HCT116 (cell line): ENCODE measurements at regions not wholly inside any gene's neighbourhood (a gene's known extent, or its start where the extent isn't known, plus 50 kb on each side); places are given as distances from the start of the nearest gene placed in this dataset.

Source experiments
- ATF3 ChIP-seq: IDR thresholded peaks from 2 replicates; pipeline ENCODE4 v1.6.1; 2012
- CTCF ChIP-seq, 3 experiments: fragments of 200-600 bp in 1 of 3; sonication (generic) in 1 of 3; IDR thresholded peaks in 2 of 3; conservative IDR thresholded peaks in 1 of 3; 2 replicates each; pipeline ENCODE4 v1.5.1; 2012 to 2017; ENCODE audit warnings: low read depth in 2 of 3, low read length in 2 of 3, antibody characterized with exemption in 1 of 3, borderline replicate concordance in 1 of 3, control low read depth in 1 of 3, mild to moderate bottlenecking in 1 of 3, mixed read lengths in 1 of 3, mixed run types in 1 of 3, moderate library complexity in 1 of 3; ENCODE audit not compliant: insufficient read depth in 1 of 3
- EGR1 ChIP-seq: IDR thresholded peaks from 2 replicates; pipeline ENCODE4 v1.6.1; 2012; ENCODE audit warnings: low read depth
- FOSL1 ChIP-seq: IDR thresholded peaks from 2 replicates; pipeline ENCODE4 v1.6.1; 2012; ENCODE audit warnings: low read depth
- JUND ChIP-seq: IDR thresholded peaks from 2 replicates; pipeline ENCODE4 v1.6.1; 2012
- REST ChIP-seq: IDR thresholded peaks from 2 replicates; pipeline ENCODE4 v1.6.1; 2012; ENCODE audit warnings: low read depth
- SIN3A ChIP-seq: IDR thresholded peaks from 2 replicates; pipeline ENCODE4 v1.6.1; 2012; ENCODE audit warnings: low read depth
- ZNF274 ChIP-seq: fragments of 200-500 bp; sonication (Bioruptor generic); IDR thresholded peaks from 2 replicates; pipeline ENCODE4 v1.6.1; 2014; ENCODE audit warnings: mild to moderate bottlenecking, low read depth, low read length, inconsistent platforms

- TF ChIP-seq REST (no peak), ZNF274 (no peak), FOSL1 (peak; percentile 87), JUND (peak; percentile 92), SIN3A (peak; percentile 69), ATF3 (no peak), CTCF (IDR thresholded peaks at IDR 0.05 in 2 of 3, conservative IDR thresholded peaks at IDR 0.05 in 1 of 3; ENCODE audit: borderline replicate concordance in 1 of 3, insufficient read depth in 1 of 3, low read depth in 2 of 3, low read length in 2 of 3) (peak in 1 of 3 experiments; percentile 6; a peak in 1 of 6 replicates), EGR1 (no peak)
Observed at GRCh38 chr14:53613404-53614253, 343.0 kb downstream of the BMP4 start (continued).
